Globus pallidus (tissue), 1 donor: ENCODE measurements at regions not wholly inside any gene's neighbourhood (a gene's known extent, or its start where the extent isn't known, plus 50 kb on each side); places are given as distances from the start of the nearest gene placed in this dataset.
"Not testable (repeated sequence)": the region's sequence is repeated elsewhere in the genome, so short reads cannot be mapped to it uniquely, and the experiment has no call there.

ENCODE experiments used
- DNase-seq: peaks from one replicate; pipeline ENCODE4 v3.0.0-alpha.2; 2015; ENCODE audit warnings: low spot score

DNA sequence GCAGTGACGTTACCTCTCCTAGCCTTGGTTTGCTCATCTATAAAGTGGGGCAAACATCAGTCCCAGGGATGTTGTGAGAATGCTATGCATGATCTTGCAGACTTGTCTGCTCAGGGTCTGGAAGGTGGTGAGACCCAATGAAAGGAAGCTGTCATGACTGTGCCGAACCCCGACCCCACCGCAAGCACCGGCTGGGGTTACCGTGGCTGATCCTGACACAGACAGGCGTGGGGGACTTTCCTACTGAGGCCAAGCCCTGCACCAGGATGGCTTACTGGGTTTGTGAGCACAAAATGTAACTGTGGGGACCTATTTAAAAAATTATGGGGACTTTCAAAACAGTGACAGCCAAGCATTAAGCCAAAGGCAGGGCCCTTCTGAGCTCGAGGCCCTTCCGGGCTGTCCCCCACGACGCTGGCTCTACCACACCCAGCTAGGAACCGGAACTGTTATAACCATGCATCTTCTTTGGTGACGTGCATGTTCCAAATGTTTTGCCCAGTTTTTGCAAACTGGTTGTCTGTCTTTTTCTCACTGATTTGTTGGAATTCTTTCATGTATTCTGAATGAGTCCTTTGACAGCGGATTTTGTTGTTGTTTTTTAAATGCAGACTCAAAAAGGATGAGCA is 76.6 kb upstream of the PMEPA1 start:
- DNase-seq: no peak

DNA sequence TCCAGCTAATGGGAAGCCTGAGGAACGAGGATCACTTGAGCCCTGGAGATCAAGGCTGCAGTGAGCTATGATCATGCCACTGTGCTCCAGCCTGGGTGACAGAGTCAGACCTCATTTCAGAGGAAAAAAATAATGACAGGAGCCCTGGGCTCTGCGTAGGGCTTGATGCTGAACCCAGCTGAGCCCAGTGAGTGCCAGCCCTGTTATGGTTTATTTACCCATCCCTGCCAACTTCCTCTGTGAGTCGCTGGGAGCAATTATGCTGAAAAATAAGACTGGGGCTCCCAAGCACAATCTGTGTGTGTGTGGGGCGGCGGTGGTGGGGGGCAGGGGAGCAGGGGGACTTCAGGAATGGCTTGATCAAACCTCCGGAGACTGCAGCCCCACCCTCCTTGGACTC is 75.9 kb upstream of the PMEPA1 start:
- no peak for DNase-seq

GRCh38 chr20:57785061-57785460 is 75.2 kb upstream of the PMEPA1 start:
- DNase-seq: no peak

DNA sequence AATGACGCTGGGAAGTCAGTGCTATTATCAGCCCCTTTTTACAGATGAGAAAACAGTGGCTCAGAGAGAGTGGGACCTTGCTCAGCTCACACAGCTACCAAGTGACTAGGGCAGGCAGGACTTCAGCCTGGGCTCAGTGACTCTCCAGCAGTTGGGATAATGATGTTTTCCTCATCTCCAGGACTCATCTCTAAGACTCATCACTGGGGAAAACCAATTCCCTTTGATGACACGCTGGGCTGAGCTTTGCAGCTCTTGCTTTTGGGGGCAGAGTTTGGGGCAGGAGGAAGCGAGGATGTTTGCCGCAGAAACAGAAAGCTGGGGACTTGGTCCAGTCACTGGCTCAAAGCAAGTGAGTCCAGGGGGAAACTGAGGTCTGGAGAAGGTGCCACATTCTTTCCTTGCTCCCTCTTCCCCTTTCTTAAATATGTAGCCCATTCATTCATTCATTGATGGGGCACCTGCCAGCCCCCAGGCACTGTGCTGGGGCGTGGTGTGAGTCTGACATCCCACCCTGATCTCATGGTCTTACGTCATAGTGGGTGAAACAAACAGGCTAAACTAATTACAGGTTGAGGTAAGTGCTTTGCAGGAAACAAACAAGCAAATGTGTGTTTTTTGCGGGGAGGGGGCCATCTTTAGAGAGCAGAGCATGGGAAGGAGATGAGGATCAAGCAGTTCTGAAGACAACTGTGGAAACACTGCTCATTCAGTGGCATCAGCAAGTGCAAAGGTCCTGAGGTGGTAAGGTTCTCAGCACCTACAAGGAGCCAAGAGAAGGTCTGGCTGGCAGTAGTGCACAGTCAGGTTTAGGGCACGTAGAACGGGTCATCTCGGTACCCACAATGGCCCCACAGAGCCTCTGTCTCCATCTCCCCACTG is 74.4 kb upstream of the PMEPA1 start:
- DNase-seq: no peak

GRCh38 chr20:57783196-57783595 is 73.4 kb upstream of the PMEPA1 start:
- DNase-seq: no peak

DNA sequence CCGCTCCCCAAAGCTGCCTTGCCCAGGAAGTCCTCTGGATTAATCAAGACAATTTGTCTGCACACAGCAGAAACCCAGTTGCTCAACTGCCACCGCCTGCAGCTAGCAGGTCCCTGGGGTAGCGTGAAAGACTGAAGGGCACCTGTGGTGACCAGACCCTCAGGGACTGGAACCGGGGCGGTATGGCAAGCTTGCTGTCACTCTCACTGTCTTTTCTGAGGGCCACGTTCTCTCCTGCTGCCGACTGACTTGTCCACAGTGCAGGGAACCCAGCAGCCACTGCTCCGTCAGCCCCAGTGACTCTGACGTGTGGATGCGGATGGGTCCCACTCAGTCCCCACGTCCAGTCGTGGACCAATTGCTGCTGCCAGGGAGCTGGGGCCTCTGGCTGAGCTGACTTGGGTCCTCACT is 72.8 kb upstream of the PMEPA1 start:
- no peak for DNase-seq

DNA sequence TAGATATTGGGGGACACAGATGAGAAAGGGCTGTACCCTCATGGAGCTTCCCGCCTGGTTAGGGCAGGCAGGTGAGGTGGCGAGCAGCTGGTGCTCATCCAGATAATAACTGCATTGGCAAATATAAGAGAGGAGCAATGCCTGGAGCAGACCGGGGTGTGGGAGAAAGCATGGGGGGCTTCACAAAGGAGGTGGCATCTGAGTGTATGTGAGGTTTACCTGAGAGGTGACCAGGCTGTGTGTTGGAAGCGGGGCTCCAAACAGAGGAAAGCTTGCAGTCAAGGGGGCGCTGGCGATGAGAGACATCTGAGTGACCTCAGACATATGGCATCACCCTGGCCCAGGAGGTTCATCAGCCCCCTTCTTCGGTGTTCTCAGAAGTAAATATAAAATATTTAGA is 72.1 kb upstream of the PMEPA1 start:
- DNase-seq: no peak

DNA sequence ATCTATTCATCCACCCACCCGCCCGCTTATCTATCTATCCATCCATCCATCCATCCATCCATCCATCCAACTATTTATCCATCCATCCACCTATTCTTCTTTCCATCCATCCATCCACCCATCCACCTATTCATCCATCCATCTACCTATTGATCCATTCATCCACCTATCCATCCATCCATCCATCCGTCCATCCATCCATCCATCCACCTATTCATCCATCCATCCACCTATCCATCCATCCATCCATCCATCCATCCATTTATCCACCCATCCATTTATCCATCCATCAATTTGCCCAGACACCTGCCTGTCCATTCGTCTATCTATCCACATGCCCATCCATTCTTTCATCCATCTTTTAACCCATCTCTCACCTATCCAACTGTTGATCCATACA is 71.1 kb upstream of the PMEPA1 start:
- no peak for DNase-seq

- no peak for DNase-seq
These were observed 70.6 kb upstream of the PMEPA1 start for GRCh38 chr20:57780398-57780797.

- DNase-seq: no peak
These were observed 69.7 kb upstream of the PMEPA1 start for GRCh38 chr20:57779401-57780003.

- DNase-seq: no peak
These were observed 68.1 kb upstream of the PMEPA1 start for GRCh38 chr20:57777911-57778310.

GRCh38 chr20:57774951-57775350 is 65.1 kb upstream of the PMEPA1 start:
- DNase-seq: no peak

DNA sequence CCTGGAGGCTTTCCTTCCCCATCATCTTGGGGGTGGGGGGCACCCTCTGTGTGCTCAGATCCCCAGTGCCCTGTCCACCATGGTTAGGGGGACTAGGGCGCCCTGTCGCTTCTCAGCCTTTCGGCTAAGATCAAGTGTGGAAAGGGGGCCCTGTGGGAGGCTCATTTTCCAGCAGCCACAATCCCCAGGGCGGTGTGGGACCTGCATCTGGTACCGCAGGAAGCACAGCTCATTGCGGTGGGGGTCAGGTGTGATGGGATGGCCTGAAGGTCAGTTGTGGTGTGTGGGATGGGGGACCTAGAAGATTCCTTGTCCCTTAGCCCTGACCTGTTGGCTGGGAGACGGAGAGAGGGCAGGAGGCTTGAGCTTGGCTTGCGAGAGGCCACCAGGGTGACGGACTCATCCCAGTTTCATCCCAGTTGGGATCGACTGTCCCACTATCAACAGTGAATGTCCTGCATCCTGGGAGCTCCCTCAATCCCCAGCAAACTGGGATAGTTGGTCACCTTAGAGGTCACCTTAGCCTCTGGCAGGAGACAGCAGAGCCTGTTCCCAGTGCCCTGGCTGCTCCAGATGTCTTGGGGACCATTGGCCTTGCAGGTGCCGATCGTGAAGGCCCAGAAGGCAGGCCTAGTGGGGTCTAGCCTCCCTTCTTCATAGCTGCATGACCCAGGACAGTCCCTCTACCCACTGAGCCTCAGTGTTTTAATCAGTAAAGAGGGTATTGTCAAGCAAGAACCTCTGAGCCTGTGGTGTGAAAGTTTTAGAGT is 64.5 kb upstream of the PMEPA1 start:
- no peak for DNase-seq

GRCh38 chr20:57773059-57773815 is 63.4 kb upstream of the PMEPA1 start:
- DNase-seq: no peak

GRCh38 chr20:57772349-57772964 is 62.6 kb upstream of the PMEPA1 start:
- no peak for DNase-seq

DNA sequence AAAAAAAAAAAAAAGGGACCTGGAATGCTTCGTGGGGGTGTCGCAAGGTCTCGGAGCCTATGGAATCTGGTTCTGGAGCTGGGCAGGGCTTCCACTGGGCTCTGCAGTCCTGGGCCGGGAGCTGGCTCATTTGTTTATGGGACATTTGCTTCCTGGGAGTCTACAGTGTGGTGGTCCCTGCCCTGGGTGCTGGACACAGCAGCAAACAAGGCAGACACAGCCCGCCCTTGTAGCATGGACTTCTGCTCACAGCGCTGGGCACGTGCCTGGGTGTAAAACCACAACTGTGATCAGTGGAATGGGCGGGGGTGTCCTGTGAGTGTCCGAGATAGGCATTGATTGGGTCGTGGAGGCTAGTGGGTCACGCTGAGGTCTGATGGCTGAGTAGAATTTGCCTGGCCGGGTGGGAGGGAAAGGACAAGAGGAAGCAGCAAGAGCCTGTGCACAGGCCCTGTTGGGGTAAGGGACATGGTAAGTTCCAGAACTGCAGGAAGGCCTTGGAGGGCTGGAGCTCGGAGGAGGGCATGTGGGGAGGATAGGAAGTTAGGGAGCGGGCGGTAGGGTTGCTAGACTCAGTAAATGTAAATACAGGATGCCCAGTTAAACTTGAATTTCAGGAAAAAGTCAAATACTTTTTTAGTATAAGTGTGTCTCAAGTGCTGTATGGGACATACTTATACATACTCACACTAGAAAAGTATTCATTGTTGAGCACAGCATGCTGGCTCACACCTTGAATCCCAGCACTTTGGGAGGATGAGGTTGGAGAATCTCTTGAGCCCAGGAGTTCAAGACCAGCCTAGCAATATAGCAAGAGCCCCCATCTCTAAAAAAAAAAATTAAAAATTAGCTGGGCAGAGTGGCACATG is 61.3 kb upstream of the PMEPA1 start:
- no peak for DNase-seq

- not testable (repeated sequence) for DNase-seq
These were observed 60.6 kb upstream of the PMEPA1 start for GRCh38 chr20:57770401-57770800.

DNA sequence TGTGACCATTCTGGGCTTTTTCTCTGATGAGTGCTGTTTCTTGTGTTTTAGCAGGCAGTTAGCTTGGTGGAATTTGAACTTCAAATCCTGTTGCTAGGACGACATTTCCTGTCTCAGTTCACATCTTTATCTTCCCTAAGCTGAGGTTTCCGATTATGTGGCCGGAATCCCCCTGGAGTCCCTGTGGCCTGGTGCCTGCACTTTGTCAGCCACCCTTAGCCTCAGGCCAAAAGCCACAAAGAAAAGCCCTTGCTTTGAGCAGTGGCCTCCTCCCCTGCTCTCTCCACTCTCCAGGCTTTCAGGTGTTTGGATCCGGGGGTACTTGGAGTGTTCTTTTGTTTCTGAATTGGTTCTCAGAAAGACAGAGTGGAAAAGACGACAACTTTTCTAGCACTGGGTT is 59.9 kb upstream of the PMEPA1 start:
- DNase-seq: no peak

- DNase-seq: no peak
These were observed 58.7 kb upstream of the PMEPA1 start for GRCh38 chr20:57768519-57768918.

- no peak for DNase-seq
These were observed 57.6 kb upstream of the PMEPA1 start for GRCh38 chr20:57767441-57767840.
